ENCODE measurements at regions not wholly inside any gene's neighbourhood (a gene's known extent, or its start where the extent isn't known, plus 50 kb on each side); places are given as distances from the start of the nearest gene placed in this dataset.

DNA sequence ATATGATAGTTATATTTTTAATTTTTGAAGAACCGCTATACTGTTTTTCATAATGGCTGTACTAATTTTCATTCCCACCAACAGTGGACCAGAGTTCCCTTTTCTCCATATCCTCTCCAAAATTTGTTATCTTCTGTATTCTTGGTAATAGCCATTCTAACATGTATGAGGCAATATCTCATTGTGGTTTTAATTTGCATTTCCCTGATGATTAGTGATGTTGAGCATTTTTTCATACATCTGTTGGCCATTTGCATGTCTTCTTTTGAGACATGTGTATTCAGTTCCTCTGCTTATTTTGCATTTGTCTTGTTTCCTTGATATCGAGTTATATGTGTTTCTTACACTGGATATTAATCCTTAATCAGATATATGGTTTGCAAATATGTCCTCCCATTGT is 770.8 kb upstream of the MBL2 start:
- Mint-ChIP-seq H3K4me3 (ENCODE audit: low read depth) (no peak overlapping the region), H3K4me1 (ENCODE audit: low read depth) (no peaks in the 10 kb centered on the region), H3K27ac (no peak overlapping the region), H3K9me3 (ENCODE audit: low read depth) (peaks cover 4% of the 10 kb centered on the region), H3K27me3 (no peaks in the 10 kb centered on the region), H3K36me3 (ENCODE audit: insufficient read depth) (no peaks in the 10 kb centered on the region)
- DNase-seq (ENCODE audit: low spot score, unreplicated experiment) = no peak
- no peak for TF ChIP-seq CTCF (IDR thresholded peaks at IDR 0.05; ENCODE audit: unreplicated experiment)

- no peaks in the 10 kb centered on the region for H3K9me3 Mint-ChIP-seq (ENCODE audit: low read depth)
- no peak for DNase-seq (ENCODE audit: low spot score, unreplicated experiment)
- H3K36me3 Mint-ChIP-seq (ENCODE audit: insufficient read depth) = no peaks in the 10 kb centered on the region
- H3K27me3 Mint-ChIP-seq = no peaks in the 10 kb centered on the region
- no peaks in the 10 kb centered on the region for H3K4me1 Mint-ChIP-seq (ENCODE audit: low read depth)
- no peak overlapping the region for H3K27ac Mint-ChIP-seq
- H3K4me3 Mint-ChIP-seq (ENCODE audit: low read depth) = no peak overlapping the region
- no peak for TF ChIP-seq CTCF (IDR thresholded peaks at IDR 0.05; ENCODE audit: unreplicated experiment)
These were observed 764.9 kb upstream of the MBL2 start for GRCh38 chr10:53537508-53537907.

GRCh38 chr10:53536322-53536721 is 763.7 kb upstream of the MBL2 start:
- TF ChIP-seq CTCF (IDR thresholded peaks at IDR 0.05; ENCODE audit: unreplicated experiment) = no peak
- Mint-ChIP-seq H3K4me1 (ENCODE audit: low read depth) (no peaks in the 10 kb centered on the region), H3K27ac (no peak overlapping the region), H3K36me3 (ENCODE audit: insufficient read depth) (no peaks in the 10 kb centered on the region), H3K4me3 (ENCODE audit: low read depth) (no peak overlapping the region), H3K27me3 (no peaks in the 10 kb centered on the region), H3K9me3 (ENCODE audit: low read depth) (no peaks in the 10 kb centered on the region)
- DNase-seq (ENCODE audit: low spot score, unreplicated experiment) = no peak

DNA sequence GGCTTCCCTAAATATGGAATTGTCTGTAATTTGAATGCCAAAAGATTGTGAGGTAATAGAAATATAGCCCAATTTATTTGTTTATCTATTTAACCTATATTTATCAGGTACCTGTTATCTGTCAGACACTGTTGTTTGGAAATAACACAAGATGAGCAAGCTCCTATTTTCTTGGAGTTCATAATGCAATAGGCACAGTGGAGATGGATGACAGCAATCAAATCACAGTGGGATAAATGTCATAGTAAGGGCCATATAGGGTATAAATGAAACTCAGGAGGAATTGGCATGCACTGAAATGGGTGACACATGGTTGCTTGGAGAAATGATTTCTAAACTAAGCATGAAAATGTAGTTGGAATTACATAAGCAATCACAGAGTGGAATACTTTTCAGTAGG is 761.8 kb upstream of the MBL2 start:
- Mint-ChIP-seq H3K36me3 (ENCODE audit: insufficient read depth) (no peaks in the 10 kb centered on the region), H3K4me3 (ENCODE audit: low read depth) (no peak overlapping the region), H3K9me3 (ENCODE audit: low read depth) (no peaks in the 10 kb centered on the region), H3K4me1 (ENCODE audit: low read depth) (no peaks in the 10 kb centered on the region), H3K27ac (no peak overlapping the region), H3K27me3 (no peaks in the 10 kb centered on the region)
- no peak for DNase-seq (ENCODE audit: low spot score, unreplicated experiment)
- no peak for TF ChIP-seq CTCF (IDR thresholded peaks at IDR 0.05; ENCODE audit: unreplicated experiment)

DNA sequence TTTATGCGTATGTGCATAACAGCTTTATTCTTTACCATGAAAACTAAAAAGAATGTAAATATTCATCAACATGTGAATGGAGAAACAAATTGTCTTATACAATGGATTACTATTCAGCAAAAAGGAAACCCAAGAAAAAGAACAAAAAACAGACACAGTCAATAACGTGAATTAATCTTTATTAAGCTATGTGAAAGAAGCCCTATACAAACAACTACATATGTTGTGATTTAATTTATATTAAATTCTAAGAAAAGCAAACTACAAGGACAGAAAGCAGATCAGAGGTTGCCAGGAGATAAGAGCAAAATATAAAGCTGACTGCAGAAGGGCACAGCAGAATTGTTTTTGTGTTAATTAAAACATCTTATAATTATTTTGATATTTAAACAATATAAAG is 756.4 kb upstream of the MBL2 start:
- no peak overlapping the region for H3K4me3 Mint-ChIP-seq (ENCODE audit: low read depth)
- H3K27ac Mint-ChIP-seq = no peak overlapping the region
- peaks cover 2% of the 10 kb centered on the region for H3K4me1 Mint-ChIP-seq (ENCODE audit: low read depth)
- TF ChIP-seq CTCF (IDR thresholded peaks at IDR 0.05; ENCODE audit: unreplicated experiment) = no peak
- DNase-seq (ENCODE audit: low spot score, unreplicated experiment) = no peak
- no peaks in the 10 kb centered on the region for H3K27me3 Mint-ChIP-seq
- H3K36me3 Mint-ChIP-seq (ENCODE audit: insufficient read depth) = no peaks in the 10 kb centered on the region
- peaks cover 3% of the 10 kb centered on the region for H3K9me3 Mint-ChIP-seq (ENCODE audit: low read depth)

Data from progenitor cell of endocrine pancreas (in vitro differentiated cells).